Transverse colon (tissue), 4 donors: ENCODE measurements at regions not wholly inside any gene's neighbourhood (a gene's known extent, or its start where the extent isn't known, plus 50 kb on each side); places are given as distances from the start of the nearest gene placed in this dataset.

Experiments
- EP300 ChIP-seq: sonication (generic); formaldehyde crosslinking; IDR thresholded peaks from one replicate; pipeline ENCODE4 v1.6.1; 2017; ENCODE audit warnings: antibody characterized with exemption, low read depth
- POLR2A ChIP-seq: fragments of 450-650 bp; IDR thresholded peaks from one replicate; pipeline ENCODE4 v1.6.1; 2016; ENCODE audit warnings: antibody characterized with exemption, mild to moderate bottlenecking, moderate library complexity
- POLR2AphosphoS5 ChIP-seq, 3 donors: sonication (generic); formaldehyde crosslinking; IDR thresholded peaks; one replicate each; pipeline ENCODE4 v1.6.1; 2016; ENCODE audit warnings: antibody characterized with exemption in 3 of 3
- TF ChIP-seq, protein P1 (sequence below), 5 experiments: fragments of 200-600 bp in 3 of 5; fragments of 450-650 bp in 2 of 5; sonication (generic) in 3 of 5; IDR thresholded peaks; 1 replicate in 2 of 5; 2 replicates in 3 of 5; pipeline ENCODE4 v1.5.1; 2016 to 2017; ENCODE audit warnings: antibody characterized with exemption in 5 of 5, inconsistent platforms in 3 of 5, mild to moderate bottlenecking in 2 of 5, moderate library complexity in 1 of 5

DNA sequence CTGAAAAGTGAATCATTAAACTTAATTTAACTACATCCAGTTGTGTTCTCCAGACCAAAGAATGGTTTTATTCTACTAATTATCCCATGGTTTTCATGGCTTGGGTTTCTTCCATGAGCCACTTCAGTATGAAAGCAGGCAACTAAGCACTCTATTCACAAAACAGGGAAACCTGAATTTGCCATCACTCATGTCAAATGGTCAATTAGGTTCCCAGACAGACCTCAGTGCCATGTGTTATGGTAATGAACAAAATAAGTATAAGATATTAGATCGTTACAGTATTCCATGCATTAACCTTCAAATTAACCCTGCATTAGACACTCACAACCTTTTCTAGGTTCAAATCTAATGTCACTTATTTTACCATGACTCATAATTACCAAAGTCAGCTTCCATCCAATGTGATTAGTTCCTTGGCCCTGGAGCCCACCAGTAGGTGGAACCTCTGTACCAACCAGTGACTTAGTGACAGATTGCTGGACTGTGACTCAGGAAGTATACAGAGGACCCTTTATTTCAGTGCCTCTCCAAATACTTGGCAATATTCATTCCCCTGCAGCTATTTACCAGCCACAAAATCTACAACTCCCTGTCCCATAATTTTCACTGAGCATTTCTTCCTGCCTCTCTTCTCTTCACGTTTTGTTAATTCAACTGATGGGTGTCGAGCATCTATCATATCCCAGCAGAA, 1270.2 kb upstream of the SORCS1 start:
- TF ChIP-seq POLR2AphosphoS5 (IDR thresholded peaks at IDR 0.05) (no peak), EP300 (no peak), POLR2A (no peak)
- TF ChIP-seq, protein P1, sequence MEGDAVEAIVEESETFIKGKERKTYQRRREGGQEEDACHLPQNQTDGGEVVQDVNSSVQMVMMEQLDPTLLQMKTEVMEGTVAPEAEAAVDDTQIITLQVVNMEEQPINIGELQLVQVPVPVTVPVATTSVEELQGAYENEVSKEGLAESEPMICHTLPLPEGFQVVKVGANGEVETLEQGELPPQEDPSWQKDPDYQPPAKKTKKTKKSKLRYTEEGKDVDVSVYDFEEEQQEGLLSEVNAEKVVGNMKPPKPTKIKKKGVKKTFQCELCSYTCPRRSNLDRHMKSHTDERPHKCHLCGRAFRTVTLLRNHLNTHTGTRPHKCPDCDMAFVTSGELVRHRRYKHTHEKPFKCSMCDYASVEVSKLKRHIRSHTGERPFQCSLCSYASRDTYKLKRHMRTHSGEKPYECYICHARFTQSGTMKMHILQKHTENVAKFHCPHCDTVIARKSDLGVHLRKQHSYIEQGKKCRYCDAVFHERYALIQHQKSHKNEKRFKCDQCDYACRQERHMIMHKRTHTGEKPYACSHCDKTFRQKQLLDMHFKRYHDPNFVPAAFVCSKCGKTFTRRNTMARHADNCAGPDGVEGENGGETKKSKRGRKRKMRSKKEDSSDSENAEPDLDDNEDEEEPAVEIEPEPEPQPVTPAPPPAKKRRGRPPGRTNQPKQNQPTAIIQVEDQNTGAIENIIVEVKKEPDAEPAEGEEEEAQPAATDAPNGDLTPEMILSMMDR (IDR thresholded peaks at IDR 0.05) = no peak
